Bronchial epithelial cell (primary cell): ENCODE measurements at regions not wholly inside any gene's neighbourhood (a gene's known extent, or its start where the extent isn't known, plus 50 kb on each side); places are given as distances from the start of the nearest gene placed in this dataset.

ENCODE experiments used
- DNase-seq: peaks from one replicate; pipeline ENCODE4 v3.0.0-alpha.2; 2010; ENCODE audit warnings: low read depth
- FAIRE-seq: peaks from 2 replicates; lab custom pipeline; 2011; peaks lifted over from hg19 to GRCh38; lab: Jason Lieb, UNC
- H3K27me3 ChIP-seq: 2 replicates; pipeline ENCODE4 v1.5.1; 2011; ENCODE audit warnings: low read length; ENCODE audit not compliant: control insufficient read depth, insufficient read depth
- H3K36me3 ChIP-seq: 2 replicates; pipeline ENCODE4 v1.5.1; 2011; ENCODE audit warnings: low read length; ENCODE audit not compliant: control insufficient read depth, insufficient read depth
- H3K4me3 ChIP-seq: 2 replicates; pipeline ENCODE4 v1.5.1; 2011; ENCODE audit warnings: mild to moderate bottlenecking, low read depth, low read length, control low read depth
- CTCF ChIP-seq: IDR thresholded peaks from 2 replicates; pipeline ENCODE4 v1.5.1; 2011; ENCODE audit warnings: mild to moderate bottlenecking, moderate library complexity, low read length, control low read depth, inconsistent platforms; ENCODE audit not compliant: insufficient read depth, severe bottlenecking

DNA sequence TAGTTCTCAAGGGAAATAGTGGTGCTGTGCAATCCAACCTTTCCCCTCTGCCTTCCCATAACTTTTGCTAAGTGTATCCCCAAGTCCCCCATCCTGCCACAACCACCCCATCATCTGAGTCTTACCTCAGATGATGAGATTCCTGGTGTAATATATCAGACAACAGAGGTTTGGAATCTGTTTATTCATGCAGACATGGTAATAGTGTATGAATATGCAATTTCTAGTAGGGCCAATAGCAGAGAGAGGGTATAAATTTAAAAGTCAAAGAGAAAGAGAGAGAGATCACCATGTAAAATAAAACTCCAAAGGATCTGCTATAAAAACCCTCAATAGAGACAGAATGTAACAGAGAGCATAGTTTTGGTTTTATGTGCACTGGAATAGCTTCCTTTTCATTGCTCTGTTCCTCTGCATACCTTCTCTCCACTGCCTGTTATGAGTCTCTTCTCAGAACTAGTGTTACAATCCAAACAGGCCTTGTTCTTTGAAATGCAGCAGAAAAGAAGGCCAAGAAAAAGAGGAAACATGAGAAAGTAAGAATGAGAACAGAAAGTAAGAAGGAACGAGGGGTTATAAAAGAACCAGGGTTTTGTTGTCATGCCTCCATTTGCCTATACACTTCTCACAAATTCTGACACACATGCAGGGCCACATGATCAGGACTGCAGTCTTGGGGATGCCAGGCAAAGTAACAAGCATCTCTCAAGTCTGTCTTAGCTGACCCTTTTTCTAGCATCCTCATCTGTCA lies 278.0 kb downstream of the CETN3 start:
- no peaks in the 10 kb centered on the region for H3K27me3 ChIP-seq
- no peak overlapping the region for H3K4me3 ChIP-seq
- no peak for DNase-seq
- H3K36me3 ChIP-seq, result no peaks in the 10 kb centered on the region
- TF ChIP-seq CTCF, result no peak
- FAIRE-seq, result no peak

DNA sequence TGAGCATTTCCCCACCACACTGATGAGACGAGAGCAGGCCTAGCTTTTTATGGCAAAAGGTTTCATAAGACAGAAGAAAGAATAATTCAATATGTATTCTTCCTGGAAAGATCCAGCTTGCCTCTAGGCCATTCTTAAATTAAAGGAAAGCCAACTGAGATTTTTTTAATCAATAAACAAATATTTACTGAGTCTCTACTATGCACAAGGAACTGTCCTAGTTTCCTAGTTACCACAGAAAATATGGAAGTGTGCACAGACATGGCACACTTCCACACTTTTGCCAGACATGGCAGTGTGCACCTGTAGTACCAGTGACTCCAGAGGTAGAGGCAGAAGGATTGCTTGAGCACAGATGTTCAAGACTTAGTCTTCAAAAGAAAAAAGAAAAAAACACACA lies 281.0 kb downstream of the CETN3 start:
- DNase-seq (no peak), FAIRE-seq (no peak)
- H3K27me3 ChIP-seq, result no peaks in the 10 kb centered on the region
- no peak overlapping the region for H3K4me3 ChIP-seq
- no peak for TF ChIP-seq CTCF
- H3K36me3 ChIP-seq, result no peaks in the 10 kb centered on the region

DNA sequence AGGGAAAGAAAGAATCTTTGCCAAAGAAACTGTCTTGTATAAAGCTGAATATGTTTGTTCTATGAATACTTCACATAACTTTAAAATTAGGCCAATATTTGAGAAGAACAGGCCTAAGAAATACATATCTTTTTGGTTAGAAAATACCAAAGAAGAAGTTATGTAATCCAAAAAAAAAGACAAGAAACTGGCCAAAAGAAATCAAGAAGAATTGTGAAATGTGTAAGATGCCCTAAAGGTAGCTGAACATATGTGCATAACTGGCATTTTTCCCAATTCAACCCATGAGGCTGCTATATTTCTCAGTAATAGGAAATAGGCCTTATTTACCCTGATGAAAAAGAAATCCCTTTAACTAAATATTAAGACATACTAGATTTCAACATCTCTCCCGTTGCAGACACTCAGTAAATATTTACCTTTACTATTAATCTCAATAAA lies 290.0 kb downstream of the CETN3 start:
- no peaks in the 10 kb centered on the region for H3K27me3 ChIP-seq
- no peak for FAIRE-seq
- peak; percentile 80 for DNase-seq
- TF ChIP-seq CTCF, result no peak
- H3K4me3 ChIP-seq, result no peak overlapping the region
- H3K36me3 ChIP-seq, result no peaks in the 10 kb centered on the region

- no peak for FAIRE-seq
- Histone ChIP-seq H3K27me3 (no peaks in the 10 kb centered on the region), H3K4me3 (no peak overlapping the region), H3K36me3 (no peaks in the 10 kb centered on the region)
- no peak for TF ChIP-seq CTCF
- no peak for DNase-seq
These were observed 292.6 kb downstream of the CETN3 start for GRCh38 chr5:90117005-90117404.

DNA sequence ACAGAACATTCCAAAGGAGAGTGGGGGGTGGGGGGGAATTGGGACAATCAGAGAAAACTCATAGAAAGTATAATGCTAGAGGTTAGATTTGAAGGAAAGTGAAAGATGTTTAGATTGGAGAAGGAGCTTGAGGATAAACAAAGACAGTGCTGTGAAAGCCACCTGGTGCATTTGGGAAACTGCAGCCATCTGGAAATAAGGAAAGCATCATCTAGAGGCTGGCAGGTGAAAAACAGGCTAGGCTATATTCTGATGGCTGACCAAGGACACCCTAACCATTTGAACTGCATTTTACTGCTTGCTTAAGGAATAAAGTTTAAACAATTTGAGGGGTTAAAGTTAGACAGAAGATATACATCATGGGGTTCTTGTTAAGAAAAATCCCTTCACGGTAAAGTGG lies 296.4 kb downstream of the CETN3 start:
- FAIRE-seq (no peak), DNase-seq (no peak)
- no peak for TF ChIP-seq CTCF
- no peaks in the 10 kb centered on the region for H3K27me3 ChIP-seq
- no peak overlapping the region for H3K4me3 ChIP-seq
- H3K36me3 ChIP-seq, result no peaks in the 10 kb centered on the region
